Upper lobe of right lung (tissue), 1 donor: ENCODE measurements at regions not wholly inside any gene's neighbourhood (a gene's known extent, or its start where the extent isn't known, plus 50 kb on each side); places are given as distances from the start of the nearest gene placed in this dataset.

Experiments used
- ATAC-seq: fragments of 200-7000 bp; cut with Tn5 transposase; one replicate; pipeline ENCODE4 v1.9.1; 2020; ENCODE audit warnings: mild to moderate bottlenecking, moderate library complexity
- DNase-seq: peaks from one replicate; pipeline ENCODE4 v3.0.0-alpha.2; 2020
- H3K27ac ChIP-seq: fragments of 200-600 bp; one replicate; pipeline ENCODE4 v1.8.0; 2022
- H3K27me3 ChIP-seq: fragments of 200-600 bp; one replicate; pipeline ENCODE4 v1.8.0; 2022; ENCODE audit warnings: mild to moderate bottlenecking
- H3K36me3 ChIP-seq: fragments of 200-600 bp; one replicate; pipeline ENCODE4 v1.8.0; 2022
- H3K4me1 ChIP-seq: fragments of 200-600 bp; one replicate; pipeline ENCODE4 v1.8.0; 2022
- H3K4me3 ChIP-seq: fragments of 200-600 bp; one replicate; pipeline ENCODE4 v1.8.0; 2022; ENCODE audit warnings: mild to moderate bottlenecking
- H3K9me3 ChIP-seq: fragments of 200-600 bp; one replicate; pipeline ENCODE4 v1.8.0; 2022
- intact Hi-C: fragments of 100-400 bp; cut with DNase I; formaldehyde crosslinking; loops from one replicate; pipeline ENCODE4 v1.11.0; 2022
- TF ChIP-seq, protein P1 (sequence below): fragments of 200-600 bp; IDR thresholded peaks from one replicate; pipeline ENCODE4 v1.8.0; 2022; ENCODE audit warnings: antibody characterized with exemption
- donor health status: DM: no; HTN: yes; CAD: no; lungs with severe emphysema.

DNA sequence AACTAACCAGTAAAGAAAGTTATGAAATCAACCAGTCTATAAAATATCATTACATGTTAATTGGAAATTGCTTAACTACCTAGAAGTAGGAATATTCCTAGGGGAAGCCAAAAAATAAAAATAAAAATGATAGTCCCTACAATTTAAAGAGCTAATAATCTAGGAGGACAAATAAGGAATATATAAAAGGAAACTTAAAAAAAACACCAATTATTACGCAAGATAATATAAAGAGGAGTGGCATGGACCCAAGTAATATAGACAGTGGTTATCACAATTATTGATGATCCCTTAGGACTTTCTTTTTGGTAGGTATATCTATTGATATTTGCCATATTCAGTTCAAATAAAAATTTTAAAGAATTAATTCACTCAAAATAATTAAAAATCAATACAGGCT lies 498.7 kb downstream of the SOX5 start:
- H3K27me3 ChIP-seq = no peaks in the 10 kb centered on the region
- H3K4me3 ChIP-seq = no peak overlapping the region
- intact Hi-C loops = no loop called here
- no peaks in the 10 kb centered on the region for H3K4me1 ChIP-seq
- TF ChIP-seq, protein P1, sequence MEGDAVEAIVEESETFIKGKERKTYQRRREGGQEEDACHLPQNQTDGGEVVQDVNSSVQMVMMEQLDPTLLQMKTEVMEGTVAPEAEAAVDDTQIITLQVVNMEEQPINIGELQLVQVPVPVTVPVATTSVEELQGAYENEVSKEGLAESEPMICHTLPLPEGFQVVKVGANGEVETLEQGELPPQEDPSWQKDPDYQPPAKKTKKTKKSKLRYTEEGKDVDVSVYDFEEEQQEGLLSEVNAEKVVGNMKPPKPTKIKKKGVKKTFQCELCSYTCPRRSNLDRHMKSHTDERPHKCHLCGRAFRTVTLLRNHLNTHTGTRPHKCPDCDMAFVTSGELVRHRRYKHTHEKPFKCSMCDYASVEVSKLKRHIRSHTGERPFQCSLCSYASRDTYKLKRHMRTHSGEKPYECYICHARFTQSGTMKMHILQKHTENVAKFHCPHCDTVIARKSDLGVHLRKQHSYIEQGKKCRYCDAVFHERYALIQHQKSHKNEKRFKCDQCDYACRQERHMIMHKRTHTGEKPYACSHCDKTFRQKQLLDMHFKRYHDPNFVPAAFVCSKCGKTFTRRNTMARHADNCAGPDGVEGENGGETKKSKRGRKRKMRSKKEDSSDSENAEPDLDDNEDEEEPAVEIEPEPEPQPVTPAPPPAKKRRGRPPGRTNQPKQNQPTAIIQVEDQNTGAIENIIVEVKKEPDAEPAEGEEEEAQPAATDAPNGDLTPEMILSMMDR = no peak
- no peaks in the 10 kb centered on the region for H3K9me3 ChIP-seq
- ATAC-seq (no peak), DNase-seq (no peak)
- H3K27ac ChIP-seq = no peak overlapping the region
- no peaks in the 10 kb centered on the region for H3K36me3 ChIP-seq

DNA sequence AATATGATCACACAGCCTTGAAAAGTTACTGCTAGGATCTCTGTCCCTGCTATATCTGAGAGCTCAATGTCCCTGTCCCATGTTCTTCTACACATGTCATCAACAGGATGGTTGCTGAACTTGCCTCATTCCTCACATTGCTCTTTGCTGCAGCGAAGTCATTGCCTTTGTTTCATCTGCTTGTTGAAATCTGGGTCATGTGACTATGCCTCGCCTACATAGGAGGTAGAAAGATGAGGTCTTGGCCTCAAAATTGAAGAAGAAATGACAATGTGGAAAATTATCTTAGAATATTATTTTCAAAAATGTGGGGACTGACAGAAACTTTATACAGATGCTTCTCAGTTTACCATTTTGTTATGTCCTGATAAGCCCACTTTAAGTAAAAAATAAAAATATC lies 494.2 kb downstream of the SOX5 start:
- intact Hi-C loops = no loop called here
- TF ChIP-seq, protein P1 = no peak
- Histone ChIP-seq H3K9me3 (no peaks in the 10 kb centered on the region), H3K4me3 (no peak overlapping the region), H3K4me1 (no peaks in the 10 kb centered on the region), H3K27ac (no peak overlapping the region), H3K27me3 (no peaks in the 10 kb centered on the region), H3K36me3 (no peaks in the 10 kb centered on the region)
- no peak for DNase-seq
- ATAC-seq = no peak

DNA sequence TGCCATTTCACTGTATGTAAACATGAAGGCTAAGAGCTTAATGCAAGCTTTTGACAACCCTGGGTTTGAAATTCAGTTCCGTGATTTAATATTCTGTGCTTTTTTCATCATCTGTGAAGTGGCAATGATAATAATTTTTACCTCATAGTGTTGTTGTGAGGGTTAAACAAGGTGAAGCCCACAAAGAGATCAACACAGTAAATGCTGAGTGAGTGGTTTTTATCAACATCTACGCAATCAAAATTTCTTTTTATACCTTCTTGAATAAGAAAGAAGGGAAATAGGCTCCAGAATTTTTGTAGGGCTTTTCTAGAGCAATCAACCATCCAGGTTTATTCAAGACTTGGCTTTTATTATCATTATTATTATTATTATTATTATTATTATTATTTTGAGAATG lies 490.8 kb downstream of the SOX5 start:
- Histone ChIP-seq H3K36me3 (no peaks in the 10 kb centered on the region), H3K4me3 (no peak overlapping the region), H3K9me3 (no peaks in the 10 kb centered on the region), H3K4me1 (no peaks in the 10 kb centered on the region), H3K27me3 (no peaks in the 10 kb centered on the region), H3K27ac (no peak overlapping the region)
- ATAC-seq = no peak
- intact Hi-C loops = no loop called here
- DNase-seq = no peak
- TF ChIP-seq, protein P1 = no peak

DNA sequence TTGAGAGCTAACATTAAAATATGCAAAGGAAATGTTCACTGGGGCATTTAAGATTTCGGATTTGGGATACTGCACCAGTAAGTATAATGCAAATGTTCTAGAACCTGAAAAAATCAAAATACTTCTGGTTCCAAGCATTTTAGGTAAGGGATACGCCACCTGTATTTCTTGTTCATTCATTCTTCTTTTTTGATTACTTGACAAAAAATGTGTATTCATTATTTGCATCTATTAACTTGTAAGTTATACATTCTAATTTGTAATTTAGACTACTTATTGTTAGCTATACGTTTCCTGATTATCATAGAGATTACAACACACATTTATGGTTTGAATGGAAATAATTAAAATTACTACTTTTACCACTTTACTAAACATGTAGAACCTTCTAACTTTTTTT lies 486.9 kb downstream of the SOX5 start:
- H3K36me3 ChIP-seq = no peaks in the 10 kb centered on the region
- ATAC-seq (no peak), DNase-seq (no peak)
- H3K4me3 ChIP-seq = no peak overlapping the region
- no peaks in the 10 kb centered on the region for H3K4me1 ChIP-seq
- intact Hi-C loops = no loop called here
- TF ChIP-seq, protein P1 = no peak
- no peaks in the 10 kb centered on the region for H3K27me3 ChIP-seq
- H3K27ac ChIP-seq = no peak overlapping the region
- H3K9me3 ChIP-seq = no peaks in the 10 kb centered on the region

DNA sequence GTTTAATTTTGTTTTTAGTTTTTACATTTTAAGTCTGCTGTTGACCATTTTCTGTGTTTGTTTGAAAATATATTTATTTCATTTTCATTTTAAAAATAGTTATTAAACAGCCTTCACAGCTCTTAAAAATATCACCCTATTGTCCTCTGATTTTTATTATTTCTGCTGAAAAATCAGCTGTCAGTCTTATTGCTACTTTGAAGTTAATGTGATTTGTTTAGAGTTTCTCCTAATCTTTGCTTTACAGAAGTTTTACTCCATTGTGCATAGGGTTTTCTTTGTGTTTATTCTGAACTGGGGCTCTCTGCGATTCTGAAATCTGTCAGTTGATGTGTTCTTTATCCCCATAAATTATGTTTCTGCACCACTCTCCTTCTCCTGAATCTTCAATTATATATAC lies 486.3 kb downstream of the SOX5 start:
- intact Hi-C loops = no loop called here
- TF ChIP-seq, protein P1 = no peak
- Histone ChIP-seq H3K4me1 (no peaks in the 10 kb centered on the region), H3K27me3 (no peaks in the 10 kb centered on the region), H3K27ac (no peak overlapping the region), H3K9me3 (no peaks in the 10 kb centered on the region), H3K4me3 (no peak overlapping the region), H3K36me3 (no peaks in the 10 kb centered on the region)
- no peak for ATAC-seq
- DNase-seq = no peak

DNA sequence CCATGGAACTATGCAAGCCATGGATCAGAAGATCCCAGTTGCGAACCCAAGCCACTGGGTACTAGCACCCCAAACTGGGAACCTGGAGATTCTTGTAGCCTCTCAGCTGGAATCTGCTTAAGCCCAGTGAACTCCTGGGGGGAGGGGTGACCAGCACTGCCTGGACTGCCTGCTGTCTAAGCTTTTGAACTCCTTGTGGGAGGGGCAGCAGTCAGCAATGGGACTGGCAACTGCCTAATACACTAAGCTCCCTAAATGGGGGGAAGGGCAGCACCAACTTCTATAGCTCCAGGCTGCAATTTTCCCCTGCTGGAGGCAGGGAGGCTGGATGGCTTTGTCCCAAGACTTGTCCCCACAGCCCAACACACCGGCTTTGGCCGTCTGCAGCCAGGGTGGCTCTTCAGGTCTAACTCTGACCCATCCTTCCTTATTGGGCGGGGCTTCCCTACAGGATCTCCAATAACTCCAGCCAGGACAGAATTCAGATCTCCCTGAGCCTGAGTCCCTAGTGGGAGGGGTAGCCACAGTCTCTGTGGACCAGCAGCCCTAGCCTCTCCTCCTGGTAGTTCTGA lies 485.1 kb downstream of the SOX5 start:
- no peaks in the 10 kb centered on the region for H3K36me3 ChIP-seq
- ATAC-seq = no peak

More for the DNA sequence above, 485.1 kb downstream of the SOX5 start:
- TF ChIP-seq, protein P1 = no peak
- Histone ChIP-seq H3K27ac (no peak overlapping the region), H3K4me1 (no peaks in the 10 kb centered on the region), H3K27me3 (no peaks in the 10 kb centered on the region), H3K4me3 (no peak overlapping the region), H3K9me3 (no peaks in the 10 kb centered on the region)
- intact Hi-C loops = no loop called here
- peak; percentile 52 for DNase-seq
